Esophagus squamous epithelium (tissue), 4 donors: ENCODE measurements at regions not wholly inside any gene's neighbourhood (a gene's known extent, or its start where the extent isn't known, plus 50 kb on each side); places are given as distances from the start of the nearest gene placed in this dataset.

ENCODE experiments used
- CTCF ChIP-seq, 6 experiments: fragments of 450-650 bp in 4 of 6; fragments of 200-600 bp in 2 of 6; sonication (generic) in 2 of 6; IDR thresholded peaks; one replicate each; pipeline ENCODE4 v1.5.1; 2016 to 2019; ENCODE audit warnings: antibody characterized with exemption in 6 of 6, mild to moderate bottlenecking in 4 of 6, moderate library complexity in 4 of 6
- POLR2A ChIP-seq, 4 donors: fragments of 450-650 bp; IDR thresholded peaks; one replicate each; pipeline ENCODE4 v1.6.1; 2017; ENCODE audit warnings: antibody characterized with exemption in 4 of 4, mild to moderate bottlenecking in 4 of 4, moderate library complexity in 3 of 4

- TF ChIP-seq CTCF (IDR thresholded peaks at IDR 0.05) (no peak), POLR2A (IDR thresholded peaks at IDR 0.05) (no peak)
Measured at GRCh38 chrX:3426552-3426951, 80.1 kb upstream of the MXRA5 start.
